GM18511 (cell line): ENCODE measurements at regions not wholly inside any gene's neighbourhood (a gene's known extent, or its start where the extent isn't known, plus 50 kb on each side); places are given as distances from the start of the nearest gene placed in this dataset.
"Not testable (repeated sequence)": the region's sequence is repeated elsewhere in the genome, so short reads cannot be mapped to it uniquely, and the experiment has no call there.

Experiments used
- ATAC-seq: cut with Tn5 transposase; IDR thresholded peaks from one replicate; pipeline ENCODE4 v1.9.1; 2021; ENCODE audit warnings: mild to moderate bottlenecking, moderate library complexity; ENCODE audit not compliant: unreplicated experiment

DNA sequence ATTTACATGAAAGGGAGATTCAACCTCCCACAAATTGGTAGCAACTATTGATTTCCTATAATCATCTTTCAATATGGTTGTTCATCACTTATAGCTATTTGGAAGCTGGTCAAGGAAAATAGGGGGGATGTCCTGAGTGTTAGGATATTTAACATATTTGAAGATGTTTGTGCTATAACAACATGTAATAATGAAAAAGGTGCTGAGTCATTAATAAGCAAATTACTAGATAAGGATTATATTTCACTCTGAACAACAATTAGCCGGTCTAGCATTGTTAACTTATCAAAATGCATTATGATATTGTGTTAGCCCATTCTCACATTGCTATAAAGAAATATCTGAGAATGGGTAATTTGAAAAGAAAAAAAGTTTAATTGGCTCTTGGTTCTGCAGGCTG lies 225.8 kb upstream of the ARPP21 start:
- no peak for ATAC-seq

DNA sequence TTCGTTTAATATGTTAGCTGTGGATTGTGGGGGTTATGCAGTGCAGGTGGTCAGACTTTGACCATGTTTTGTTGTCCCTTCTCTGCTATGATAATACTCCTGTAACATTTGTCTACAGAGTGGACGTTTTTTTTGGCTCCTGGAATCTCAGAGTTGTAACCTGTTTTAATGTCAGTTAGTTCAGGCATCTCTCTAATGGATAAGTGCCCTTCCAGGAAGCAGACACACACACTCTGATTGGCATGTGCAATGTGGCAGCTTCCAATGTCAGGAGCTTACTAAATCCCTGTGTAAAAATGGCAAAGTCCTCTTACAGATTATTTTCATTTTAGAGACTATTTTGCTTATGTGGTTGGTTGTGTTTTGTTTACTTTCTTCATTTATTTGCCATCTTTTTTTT lies 222.2 kb upstream of the ARPP21 start:
- no peak for ATAC-seq

DNA sequence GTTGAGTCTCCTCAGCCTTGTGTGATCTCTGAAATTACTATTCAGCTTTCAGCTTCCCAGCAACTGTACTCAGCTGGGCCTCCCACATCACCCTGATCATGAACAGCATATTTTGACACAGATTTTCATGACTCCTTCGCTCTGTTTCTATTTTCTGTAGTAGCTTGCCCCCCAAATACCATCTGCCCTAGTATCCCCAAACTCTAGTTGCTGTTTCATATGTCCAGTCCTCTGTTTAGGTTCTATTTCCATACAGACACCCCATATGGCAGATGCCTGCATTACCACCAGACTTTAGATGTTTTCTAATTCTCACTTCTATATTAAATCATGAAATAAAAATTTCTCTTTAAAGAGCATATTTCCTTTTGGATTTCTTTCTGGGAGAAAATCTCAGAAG lies 217.2 kb upstream of the ARPP21 start:
- ATAC-seq, result no peak

DNA sequence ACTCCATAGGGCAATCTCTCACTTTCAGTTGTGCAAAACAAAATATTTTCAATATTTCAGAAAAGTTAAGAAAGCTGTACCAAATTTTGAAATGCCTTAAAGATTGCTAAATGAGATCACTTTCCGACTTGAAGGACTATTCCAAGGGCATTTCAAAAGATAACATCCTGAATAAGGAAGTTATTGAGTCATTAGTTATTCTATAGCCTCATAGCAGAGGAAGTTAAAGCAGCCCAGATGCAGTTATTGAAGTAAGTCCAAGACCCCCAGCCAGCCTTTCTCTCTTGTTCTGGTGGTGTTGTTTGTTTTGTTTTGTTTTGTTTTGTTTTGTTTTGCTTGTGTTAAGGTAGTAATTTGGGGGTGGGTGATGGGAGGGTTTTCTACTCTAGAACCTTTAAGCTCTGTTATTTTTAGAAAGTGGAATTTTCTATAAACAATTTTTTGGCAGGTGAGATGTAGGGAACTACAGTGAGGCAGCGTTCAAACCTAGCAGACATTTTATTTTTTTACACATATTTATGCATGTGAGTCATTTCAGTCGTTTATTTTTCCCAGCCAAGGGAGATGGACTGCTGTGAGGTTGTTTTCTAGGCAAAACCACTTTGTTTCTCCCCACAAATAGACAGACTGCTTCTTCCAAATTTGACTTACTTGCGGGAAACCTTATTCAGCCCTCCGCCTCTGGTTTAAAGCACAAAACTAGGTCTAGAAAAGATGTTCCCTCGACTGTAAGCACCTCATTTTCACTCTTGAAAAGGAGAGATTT lies 216.3 kb upstream of the ARPP21 start:
- ATAC-seq, result no peak

DNA sequence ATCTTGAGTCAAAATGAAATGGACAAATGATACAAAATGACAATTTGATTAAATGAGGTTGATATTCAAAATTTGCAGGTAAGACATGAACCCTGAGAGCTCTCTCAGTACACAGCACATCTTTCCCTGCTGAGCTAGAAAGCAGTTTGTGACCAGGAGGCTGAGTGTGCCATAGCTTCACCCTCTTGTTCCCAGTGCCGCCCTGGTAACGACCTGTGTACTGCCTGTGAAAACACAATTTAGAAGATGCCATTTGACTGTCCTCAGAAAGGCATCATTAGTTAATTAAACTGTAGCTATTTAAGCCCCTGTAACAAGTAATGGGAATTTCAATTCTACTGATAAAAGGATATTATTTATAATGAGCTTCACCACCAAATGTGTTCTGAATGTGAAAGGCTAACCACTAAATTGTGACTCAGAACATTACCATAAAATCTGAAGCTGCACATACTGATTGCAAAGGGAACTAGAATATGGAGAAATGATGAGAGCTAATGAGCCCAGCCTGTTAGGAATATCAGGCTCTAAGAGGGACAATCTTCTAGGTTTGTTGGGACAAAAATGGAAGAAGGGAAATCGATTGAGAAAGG lies 212.9 kb upstream of the ARPP21 start:
- ATAC-seq, result no peak

DNA sequence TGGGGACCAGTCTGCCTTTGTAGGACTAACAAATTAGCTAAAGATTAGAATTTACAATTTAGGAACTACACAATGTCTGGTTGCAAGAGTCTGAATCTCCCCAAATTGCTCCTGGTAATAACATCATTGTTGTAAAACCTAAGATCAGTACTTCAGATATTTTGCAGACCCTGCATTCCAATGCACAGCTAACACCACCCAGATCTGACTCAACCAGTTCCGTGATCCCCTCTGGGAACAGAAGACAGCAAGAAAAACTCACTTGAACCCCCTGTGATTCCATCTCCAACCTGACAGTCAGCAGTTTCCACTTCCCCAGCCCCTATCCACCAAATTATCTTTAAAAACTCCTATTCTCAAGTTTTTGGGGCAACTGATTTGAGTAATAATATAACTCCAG lies 201.9 kb upstream of the ARPP21 start:
- no peak for ATAC-seq

DNA sequence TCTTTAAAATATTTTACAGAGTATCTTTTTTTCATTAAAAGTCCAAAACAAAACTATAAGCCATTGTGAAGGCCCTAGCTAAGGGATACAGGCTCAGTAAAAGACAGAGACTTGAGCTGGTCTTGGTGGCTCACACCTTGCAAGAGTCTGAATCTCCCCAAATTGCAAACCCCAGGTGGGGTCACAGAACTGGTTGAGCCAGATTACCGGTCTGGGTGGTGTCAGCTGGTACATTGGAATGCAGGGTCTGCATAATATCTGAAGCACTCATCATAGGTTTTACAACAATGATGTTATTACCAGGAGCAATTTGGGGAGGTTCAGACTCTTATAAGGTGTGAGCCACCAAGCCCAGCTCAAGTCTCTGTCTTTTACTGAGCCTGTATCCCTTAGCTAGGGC lies 201.2 kb upstream of the ARPP21 start:
- ATAC-seq, result no peak

DNA sequence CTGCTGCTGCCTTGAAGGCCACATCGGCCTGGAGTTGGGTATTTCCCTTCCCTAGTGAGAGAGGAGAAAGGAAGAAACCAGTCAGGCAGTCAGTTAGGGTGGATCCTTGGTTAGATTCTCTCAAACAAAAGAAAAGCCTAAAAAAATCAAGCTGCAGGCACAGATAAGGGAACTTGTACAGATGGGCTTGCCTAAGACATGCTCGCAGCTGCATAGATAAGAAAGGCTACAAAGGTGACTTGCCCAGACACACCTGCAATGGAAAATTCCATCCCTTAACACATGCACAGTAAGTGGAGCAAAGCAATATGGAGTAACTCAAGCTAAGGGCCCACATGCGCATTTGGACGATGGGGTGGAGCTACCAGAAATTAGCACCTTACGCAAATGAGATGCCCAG lies 199.7 kb upstream of the ARPP21 start:
- no peak for ATAC-seq

DNA sequence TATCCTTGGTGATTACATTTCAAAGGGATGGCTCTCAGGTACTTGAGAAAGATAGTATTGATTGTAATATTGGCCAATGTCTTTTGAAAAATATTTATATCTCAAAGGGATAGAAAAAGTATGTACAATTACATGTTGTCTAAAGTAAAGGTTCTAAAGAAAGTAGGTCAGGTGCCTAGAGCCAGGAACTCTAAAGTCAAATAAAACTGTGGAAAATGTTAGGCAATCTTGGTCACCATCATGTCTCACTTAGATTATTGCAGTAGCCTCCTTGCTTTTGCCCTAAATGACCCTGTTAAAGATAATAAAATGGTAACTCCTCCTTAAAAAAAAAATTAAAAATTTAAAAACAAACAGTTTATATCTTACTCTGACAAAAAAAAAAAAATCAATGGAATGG lies 198.5 kb upstream of the ARPP21 start:
- ATAC-seq, result no peak

DNA sequence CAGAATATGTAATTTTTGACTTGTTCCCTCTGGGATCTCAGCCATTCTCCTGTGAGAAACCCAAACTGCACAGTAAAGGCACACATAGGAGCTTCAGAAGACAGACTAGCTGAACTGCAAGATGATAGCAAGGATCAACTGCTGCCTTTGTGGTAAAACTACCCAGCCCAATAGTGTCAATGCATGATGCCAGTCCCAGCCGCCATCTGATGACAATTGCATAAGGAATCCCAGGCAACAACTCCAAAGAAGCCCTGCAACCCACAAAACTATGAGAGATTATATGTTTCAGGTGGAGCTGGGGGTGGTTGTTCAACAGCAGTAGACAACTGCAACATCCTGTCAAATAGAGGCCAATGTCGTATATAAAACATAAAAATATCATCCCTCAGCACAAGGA lies 192.4 kb upstream of the ARPP21 start:
- no peak for ATAC-seq

DNA sequence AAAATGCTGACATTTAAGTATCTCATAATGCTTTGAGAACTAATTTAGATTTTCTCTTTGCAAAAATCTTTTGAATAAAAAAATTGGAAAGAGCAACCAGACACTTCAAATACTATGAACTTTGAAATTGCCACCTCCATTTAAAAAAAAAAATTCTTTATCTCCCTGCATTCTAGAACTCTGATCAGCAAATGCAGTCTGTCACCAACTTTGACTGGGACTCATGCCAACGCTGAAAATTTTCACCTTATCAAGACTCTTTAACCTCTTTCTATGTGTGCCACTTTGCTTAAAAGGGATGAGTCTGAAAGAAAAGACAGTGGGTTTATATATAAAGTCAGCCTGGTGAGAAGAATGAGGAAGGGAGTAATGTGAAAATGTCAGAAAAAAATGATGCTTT lies 191.2 kb upstream of the ARPP21 start:
- ATAC-seq, result no peak

DNA sequence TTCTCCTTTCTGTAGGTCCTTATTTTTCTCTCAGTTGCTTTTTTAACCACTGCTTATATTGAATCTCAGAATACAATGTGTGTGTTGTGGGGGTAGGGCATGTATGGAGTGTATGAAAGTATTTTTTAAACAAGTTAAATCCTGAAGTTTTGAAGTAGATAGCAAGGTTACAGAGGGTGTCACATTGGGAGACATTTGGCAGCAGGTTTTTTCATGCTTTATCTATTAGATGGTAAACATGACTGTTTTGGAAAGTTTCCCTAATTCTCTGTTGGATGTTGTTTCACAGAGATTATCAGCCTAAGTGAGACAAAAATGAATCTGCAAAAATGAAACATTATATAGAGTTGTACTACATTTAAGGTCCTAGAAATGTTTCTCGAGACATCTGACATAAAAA lies 190.6 kb upstream of the ARPP21 start:
- no peak for ATAC-seq

DNA sequence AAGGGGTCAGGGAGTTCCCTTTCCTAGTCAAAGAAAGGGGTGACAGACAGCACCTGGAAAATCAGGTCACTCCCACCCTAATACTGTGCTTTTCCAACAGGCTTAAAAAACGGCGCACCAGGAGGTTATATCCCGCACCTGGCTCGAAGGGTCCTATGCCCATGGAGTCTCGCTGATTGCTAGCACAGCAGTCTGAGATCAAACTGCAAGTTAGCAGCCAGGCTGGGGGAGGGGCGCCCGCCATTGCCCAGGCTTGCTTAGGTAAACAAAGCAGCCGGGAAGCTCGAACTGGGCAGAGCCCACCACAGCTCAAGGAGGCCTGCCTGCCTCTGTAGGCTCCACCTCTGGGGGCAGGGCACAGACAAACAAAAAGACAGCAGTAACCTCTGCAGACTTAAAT lies 184.5 kb upstream of the ARPP21 start:
- not testable (repeated sequence) for ATAC-seq

DNA sequence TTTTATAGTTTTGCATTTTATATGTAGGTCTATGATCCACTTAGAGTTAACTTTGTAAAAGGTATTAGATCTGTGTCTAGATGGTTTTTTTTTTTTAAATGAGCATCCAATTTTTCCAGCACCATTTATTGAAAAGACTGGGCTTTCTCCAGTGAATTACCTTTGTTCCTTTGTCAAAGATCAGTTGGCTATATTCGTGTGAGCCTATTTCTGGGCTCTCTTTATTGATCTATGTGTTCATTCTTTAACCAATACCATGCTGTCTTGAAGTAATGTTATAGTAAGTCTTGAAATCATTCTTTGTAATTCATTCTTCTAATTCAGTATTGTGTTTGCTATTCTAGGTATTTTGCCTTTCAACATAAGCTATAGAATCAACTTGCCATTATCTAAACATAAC lies 165.4 kb upstream of the ARPP21 start:
- no peak for ATAC-seq

DNA sequence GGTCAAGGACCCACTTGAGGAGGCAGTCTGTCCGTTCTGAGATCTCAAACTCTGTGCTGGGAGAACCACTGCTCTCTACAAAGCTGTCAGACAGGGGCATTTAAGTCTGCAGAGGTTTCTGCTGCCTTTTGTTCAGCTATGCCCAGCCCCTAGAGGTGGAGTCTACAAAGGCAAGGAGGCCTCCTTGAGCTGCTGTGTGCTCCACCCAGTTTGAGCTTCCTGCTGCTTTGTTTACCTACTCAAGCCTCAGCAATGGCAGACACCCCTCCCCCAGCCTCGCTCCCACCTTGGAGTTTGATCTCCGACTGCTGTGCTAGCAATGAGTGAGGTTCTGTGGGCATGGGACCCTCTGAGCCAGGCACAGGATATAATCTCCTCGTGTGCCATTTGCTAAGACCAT lies 156.8 kb upstream of the ARPP21 start:
- ATAC-seq, result not testable (repeated sequence)

DNA sequence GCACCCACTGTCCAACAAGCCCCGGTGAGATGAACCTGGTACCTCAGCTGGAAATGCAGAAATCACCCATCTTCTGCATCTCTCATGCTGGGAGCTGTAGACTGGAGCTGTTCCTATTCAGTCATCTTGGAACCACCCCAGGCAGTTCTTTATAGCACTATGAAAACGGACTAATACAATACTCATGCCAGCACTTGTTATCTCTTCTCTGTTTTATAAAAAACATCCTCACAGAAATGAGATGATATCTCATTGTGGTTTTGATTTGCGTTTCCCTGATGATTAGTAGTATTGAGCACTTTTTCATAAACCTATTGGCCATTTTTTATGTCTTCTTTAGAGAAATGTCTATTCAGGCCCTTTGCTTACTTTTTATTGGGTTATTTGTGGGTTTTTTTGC lies 156.2 kb upstream of the ARPP21 start:
- no peak for ATAC-seq

DNA sequence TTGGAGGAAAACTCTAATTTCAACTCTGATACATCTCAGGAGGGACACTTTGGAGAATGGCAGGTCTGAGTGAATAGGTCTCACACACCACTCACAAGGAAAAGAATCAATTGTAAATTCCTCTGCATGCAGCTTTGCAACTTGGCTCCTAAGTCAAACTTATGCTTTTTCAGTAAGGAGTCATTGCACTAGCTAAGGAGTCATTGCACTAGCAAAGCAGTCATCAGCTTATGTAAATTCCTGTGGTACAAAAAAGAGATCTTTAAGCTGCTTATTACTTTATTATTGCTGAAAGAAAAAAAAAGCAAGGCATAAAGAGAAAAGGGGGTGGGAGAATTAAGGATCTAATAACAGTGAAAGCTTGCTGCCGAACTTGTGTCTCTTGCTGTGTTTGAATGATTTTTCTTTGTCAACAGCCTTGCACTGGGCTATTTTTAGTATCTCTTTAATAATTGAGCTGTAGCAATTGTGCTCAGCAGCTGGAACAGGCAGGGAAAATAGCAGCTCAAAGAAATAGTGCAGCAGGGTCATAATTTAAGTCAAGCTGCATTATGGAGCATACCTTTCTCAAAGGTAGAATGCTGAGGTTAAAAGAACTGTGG lies 154.3 kb upstream of the ARPP21 start:
- no peak for ATAC-seq

DNA sequence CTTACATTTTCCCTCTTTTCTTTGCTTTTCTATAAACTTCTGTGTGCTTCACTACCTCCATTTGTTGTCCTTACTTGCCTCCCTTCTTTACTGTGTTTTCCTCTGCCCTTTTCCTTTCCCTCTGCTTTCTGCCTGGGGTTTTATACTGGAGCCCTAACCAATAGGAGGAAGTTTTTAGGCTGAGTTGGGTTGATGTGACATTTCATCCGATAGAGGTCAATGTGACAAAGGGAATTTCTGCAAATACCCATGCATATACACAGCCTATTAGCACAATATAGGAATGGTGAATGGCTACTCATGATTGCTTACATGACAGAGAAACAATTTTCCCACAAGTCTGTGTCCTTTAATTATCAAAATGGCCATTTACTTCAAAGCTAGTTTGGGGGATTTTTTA lies 153.0 kb upstream of the ARPP21 start:
- no peak for ATAC-seq

DNA sequence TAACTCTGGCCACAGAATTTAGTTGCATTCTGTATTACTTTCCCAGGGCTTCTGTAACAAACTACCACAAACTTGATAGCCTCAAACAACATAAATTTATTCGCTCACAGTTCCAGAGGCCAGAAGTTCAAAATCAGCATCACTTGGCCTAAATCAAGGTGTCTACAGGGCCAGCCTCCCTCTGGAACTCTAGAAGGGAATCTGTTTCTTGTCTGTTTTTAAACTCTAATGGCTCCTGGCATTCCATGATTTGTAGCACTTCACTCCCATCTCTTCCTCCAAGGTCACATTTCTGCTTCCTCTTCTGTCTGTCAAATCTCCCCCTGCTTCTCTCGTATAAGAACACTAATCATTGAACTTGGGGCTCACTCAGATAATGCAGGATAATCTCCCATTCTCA lies 151.9 kb upstream of the ARPP21 start:
- ATAC-seq, result no peak

DNA sequence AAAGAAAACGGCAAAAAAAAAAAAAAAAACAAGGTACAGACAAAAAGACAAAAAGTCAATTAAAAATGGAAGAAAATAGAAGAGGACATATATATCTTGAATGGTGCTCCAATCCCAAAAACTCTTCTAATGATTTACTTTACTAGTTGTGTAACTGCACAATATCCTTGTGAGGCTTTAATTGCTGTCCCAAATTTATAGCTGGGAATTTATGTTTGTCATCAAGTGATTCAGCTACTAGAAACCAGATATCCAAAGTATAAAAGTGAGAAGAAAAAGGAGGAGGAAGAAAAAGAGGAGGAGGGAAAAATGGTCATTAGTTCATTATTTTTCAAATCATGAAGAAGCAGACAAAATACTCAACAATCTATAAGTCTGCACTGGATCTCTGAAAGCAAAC lies 150.8 kb upstream of the ARPP21 start:
- no peak for ATAC-seq

DNA sequence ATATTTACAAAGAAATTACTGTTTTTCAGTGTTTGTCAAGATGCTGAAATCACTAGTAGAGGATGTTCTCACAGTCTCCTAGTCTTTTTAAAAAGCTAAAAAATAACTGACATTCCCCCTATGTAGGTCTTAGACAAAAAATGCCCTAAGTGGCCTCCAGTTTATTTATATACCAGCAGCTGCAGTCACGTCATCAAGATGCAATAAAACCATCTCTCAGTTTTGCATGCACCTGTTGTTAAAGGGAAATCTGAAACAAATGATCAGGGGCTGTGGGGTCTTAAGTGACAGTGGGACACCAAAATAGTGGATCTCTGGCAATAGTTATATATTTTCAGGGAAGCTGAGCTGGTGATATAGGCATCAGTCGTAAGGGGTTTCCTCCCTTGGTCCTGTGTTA lies 146.5 kb upstream of the ARPP21 start:
- no peak for ATAC-seq

DNA sequence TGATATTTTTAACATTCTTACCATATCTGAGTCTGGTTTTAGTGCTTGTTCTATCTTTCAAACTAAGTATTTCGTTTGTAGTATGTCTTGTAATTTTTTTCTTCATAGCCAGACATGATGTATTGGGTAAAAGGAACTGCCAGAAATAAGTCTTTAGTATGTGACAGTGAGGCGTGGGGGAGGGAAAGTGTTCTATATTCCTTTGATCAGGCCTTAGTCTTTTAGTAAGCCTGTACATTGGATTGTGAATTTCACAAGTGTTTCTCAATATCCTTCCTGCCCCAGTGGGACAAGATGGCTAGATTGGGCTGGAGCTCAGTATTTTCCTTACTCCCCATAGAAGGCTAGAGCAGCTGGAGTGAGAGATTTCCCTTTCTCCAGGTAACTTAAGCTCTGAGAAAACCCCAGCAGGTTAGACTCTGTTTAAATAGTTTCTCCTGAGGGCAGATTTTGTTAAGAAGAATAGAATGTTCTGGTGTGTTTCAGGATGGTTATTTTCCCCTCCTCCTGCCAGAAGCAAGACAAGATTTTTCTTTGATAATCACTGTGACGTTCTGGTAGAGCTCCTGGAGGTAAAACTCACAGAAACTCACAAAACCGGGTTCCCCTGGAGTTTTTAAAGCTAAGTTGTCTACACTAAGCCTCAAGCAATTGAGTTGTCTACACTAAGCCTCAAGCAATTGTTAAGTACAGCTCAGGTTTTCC lies 140.7 kb upstream of the ARPP21 start:
- no peak for ATAC-seq
